HG02610 (cell line): ENCODE measurements at regions not wholly inside any gene's neighbourhood (a gene's known extent, or its start where the extent isn't known, plus 50 kb on each side); places are given as distances from the start of the nearest gene placed in this dataset.

ENCODE experiments used
- ATAC-seq: cut with Tn5 transposase; IDR thresholded peaks from one replicate; pipeline ENCODE4 v1.9.1; 2021; ENCODE audit warnings: mild to moderate bottlenecking, moderate library complexity; ENCODE audit not compliant: unreplicated experiment

- no peak for ATAC-seq
These were observed 234.1 kb upstream of the TSHZ2 start for GRCh38 chr20:52738081-52738480.

- no peak for ATAC-seq
These were observed 235.7 kb upstream of the TSHZ2 start for GRCh38 chr20:52736507-52736906.

GRCh38 chr20:52731093-52731492 is 241.1 kb upstream of the TSHZ2 start:
- ATAC-seq = no peak

GRCh38 chr20:52727740-52728456 is 244.3 kb upstream of the TSHZ2 start:
- no peak for ATAC-seq

GRCh38 chr20:52724541-52724940 is 247.6 kb upstream of the TSHZ2 start:
- ATAC-seq = no peak

- ATAC-seq = no peak
These were observed 249.1 kb upstream of the TSHZ2 start for GRCh38 chr20:52722926-52723688.

GRCh38 chr20:52708137-52708536 is 264.0 kb upstream of the TSHZ2 start:
- ATAC-seq = no peak

GRCh38 chr20:52704553-52704952 is 267.6 kb upstream of the TSHZ2 start:
- ATAC-seq = no peak

- ATAC-seq = no peak
These were observed 283.8 kb upstream of the TSHZ2 start for GRCh38 chr20:52688345-52688744.

GRCh38 chr20:52684905-52685304 is 287.3 kb upstream of the TSHZ2 start:
- no peak for ATAC-seq

- no peak for ATAC-seq
These were observed 288.0 kb upstream of the TSHZ2 start for GRCh38 chr20:52684176-52684575.

GRCh38 chr20:52683761-52684160 is 288.4 kb upstream of the TSHZ2 start:
- no peak for ATAC-seq

- no peak for ATAC-seq
These were observed 289.9 kb upstream of the TSHZ2 start for GRCh38 chr20:52682237-52682636.

- no peak for ATAC-seq
These were observed 290.9 kb upstream of the TSHZ2 start for GRCh38 chr20:52681288-52681687.

- ATAC-seq = no peak
These were observed 294.9 kb upstream of the TSHZ2 start for GRCh38 chr20:52677216-52677615.

GRCh38 chr20:52676283-52676995 is 295.7 kb upstream of the TSHZ2 start:
- no peak for ATAC-seq

GRCh38 chr20:52675375-52675774 is 296.8 kb upstream of the TSHZ2 start:
- no peak for ATAC-seq

- ATAC-seq = no peak
These were observed 303.5 kb upstream of the TSHZ2 start for GRCh38 chr20:52668626-52669025.

GRCh38 chr20:52667358-52667757 is 304.8 kb upstream of the TSHZ2 start:
- no peak for ATAC-seq

- ATAC-seq = no peak
These were observed 306.7 kb upstream of the TSHZ2 start for GRCh38 chr20:52665441-52665840.

GRCh38 chr20:52655395-52655794 is 316.8 kb upstream of the TSHZ2 start:
- no peak for ATAC-seq

- ATAC-seq = no peak
These were observed 317.6 kb upstream of the TSHZ2 start for GRCh38 chr20:52654567-52654966.
